H9 (cell line): ENCODE measurements at regions not wholly inside any gene's neighbourhood (a gene's known extent, or its start where the extent isn't known, plus 50 kb on each side); places are given as distances from the start of the nearest gene placed in this dataset.

ENCODE experiments used
- DNase-seq: peaks from one replicate; pipeline ENCODE4 v3.0.0-alpha.2; 2017
- H2AFZ ChIP-seq: one replicate; pipeline ENCODE4 v1.6.1; 2013; ENCODE audit warnings: mild to moderate bottlenecking, low read length, control low read depth, moderate library complexity
- H2AK5ac ChIP-seq: 2 replicates; pipeline ENCODE4 v1.6.1; 2013; ENCODE audit warnings: low read length, control low read depth, mixed read lengths; ENCODE audit not compliant: insufficient read length
- H2BK120ac ChIP-seq: one replicate; pipeline ENCODE4 v1.6.1; 2013; ENCODE audit warnings: low read depth, mild to moderate bottlenecking, low read length, control low read depth, inconsistent platforms; ENCODE audit not compliant: poor library complexity, severe bottlenecking
- H2BK12ac ChIP-seq: 2 replicates; pipeline ENCODE4 v1.6.1; 2013; ENCODE audit warnings: low read length, control low read depth, mixed read lengths, low read depth; ENCODE audit not compliant: insufficient read length
- H2BK15ac ChIP-seq: 2 replicates; pipeline ENCODE4 v1.6.1; 2013; ENCODE audit warnings: low read depth, low read length, control low read depth
- H2BK20ac ChIP-seq: one replicate; pipeline ENCODE4 v1.6.1; 2013; ENCODE audit warnings: low read depth, mild to moderate bottlenecking, low read length, control low read depth, inconsistent platforms; ENCODE audit not compliant: poor library complexity, severe bottlenecking
- H2BK5ac ChIP-seq: 2 replicates; pipeline ENCODE4 v1.6.1; 2013; ENCODE audit warnings: low read length, control low read depth, mixed read lengths; ENCODE audit not compliant: insufficient read length
- H3K14ac ChIP-seq: 2 replicates; pipeline ENCODE4 v1.6.1; 2013; ENCODE audit warnings: low read length, control low read depth; ENCODE audit not compliant: insufficient read depth
- H3K18ac ChIP-seq: 2 replicates; pipeline ENCODE4 v1.6.1; 2013; ENCODE audit warnings: low read depth, mild to moderate bottlenecking, mixed read lengths, low read length, control low read depth; ENCODE audit not compliant: insufficient read length
- H3K23ac ChIP-seq: 2 replicates; pipeline ENCODE4 v1.6.1; 2013; ENCODE audit warnings: low read length, control low read depth, mixed read lengths, low read depth; ENCODE audit not compliant: insufficient read length
- H3K23me2 ChIP-seq: 2 replicates; pipeline ENCODE4 v1.6.1; 2013; ENCODE audit warnings: low read depth, mild to moderate bottlenecking, mixed read lengths, low read length, control low read depth; ENCODE audit not compliant: insufficient read length, poor library complexity, severe bottlenecking
- H3K27ac ChIP-seq: 2 replicates; pipeline ENCODE4 v1.5.1; 2013; ENCODE audit warnings: low read length, control low read depth, mixed read lengths, low read depth; ENCODE audit not compliant: insufficient read length
- H3K27me3 ChIP-seq: 2 replicates; pipeline ENCODE4 v1.6.1; 2013; ENCODE audit warnings: low read length, control low read depth, inconsistent platforms; ENCODE audit not compliant: insufficient read depth
- H3K4ac ChIP-seq: 2 replicates; pipeline ENCODE4 v1.6.1; 2013; ENCODE audit warnings: low read depth, mild to moderate bottlenecking, control low read depth, inconsistent platforms, low read length, moderate library complexity
- H3K4me1 ChIP-seq: 2 replicates; pipeline ENCODE4 v1.6.1; 2013; ENCODE audit warnings: low read length, control low read depth, inconsistent platforms; ENCODE audit not compliant: insufficient read depth
- H3K4me2 ChIP-seq: 2 replicates; pipeline ENCODE4 v1.6.1; 2013; ENCODE audit warnings: low read length, control low read depth, mixed read lengths; ENCODE audit not compliant: insufficient read length, insufficient read depth
- H3K56ac ChIP-seq: 2 replicates; pipeline ENCODE4 v1.6.1; 2013; ENCODE audit warnings: low read depth, mild to moderate bottlenecking, mixed read lengths, low read length, control low read depth; ENCODE audit not compliant: insufficient read length
- H3K79me1 ChIP-seq: 2 replicates; pipeline ENCODE4 v1.6.1; 2013; ENCODE audit warnings: low read depth, mild to moderate bottlenecking, moderate library complexity, low read length, control low read depth, inconsistent platforms; ENCODE audit not compliant: insufficient read depth, poor library complexity, severe bottlenecking
- H3K79me2 ChIP-seq: 2 replicates; pipeline ENCODE4 v1.6.1; 2013; ENCODE audit warnings: low read length, control low read depth, inconsistent platforms; ENCODE audit not compliant: insufficient read depth
- H3K9ac ChIP-seq: 2 replicates; pipeline ENCODE4 v1.6.1; 2013; ENCODE audit warnings: low read length, control low read depth, mixed read lengths; ENCODE audit not compliant: insufficient read length; ENCODE audit errors: extremely low read depth
- H3K9me3 ChIP-seq: one replicate; pipeline ENCODE4 v1.6.1; 2013; ENCODE audit warnings: low read depth, low read length, inconsistent platforms; ENCODE audit not compliant: control insufficient read depth
- H3T11ph ChIP-seq: one replicate; pipeline ENCODE4 v1.6.1; 2013; ENCODE audit warnings: mild to moderate bottlenecking, low read length, control low read depth, inconsistent platforms
- H4K20me1 ChIP-seq: one replicate; pipeline ENCODE4 v1.6.1; 2013; ENCODE audit not compliant: control insufficient read depth, insufficient read length, insufficient read depth
- H4K5ac ChIP-seq: 2 replicates; pipeline ENCODE4 v1.6.1; 2013; ENCODE audit warnings: low read depth, mild to moderate bottlenecking, mixed read lengths, low read length, control low read depth; ENCODE audit not compliant: insufficient read length
- H4K8ac ChIP-seq: replicated peaks from 2 replicates; pipeline ENCODE4 v1.6.1; 2013; ENCODE audit warnings: low read length, control low read depth, mixed read lengths, low read depth; ENCODE audit not compliant: insufficient read length
- H4K91ac ChIP-seq: 2 replicates; pipeline ENCODE4 v1.6.1; 2013; ENCODE audit warnings: low read depth, mild to moderate bottlenecking, moderate library complexity, mixed read lengths, low read length, control low read depth; ENCODE audit not compliant: insufficient read length
- H3K27ac Mint-ChIP-seq, 3 experiments: 2 replicates in 2 of 3; 3 replicates in 1 of 3; pipeline ENCODE4 v1.8.0; 2020 to 2021; ENCODE audit warnings: mixed read lengths in 3 of 3, mild to moderate bottlenecking in 1 of 3, moderate library complexity in 1 of 3
- H3K27me3 Mint-ChIP-seq: 2 replicates; pipeline ENCODE4 v1.8.0; 2021; ENCODE audit warnings: low read depth, mild to moderate bottlenecking, moderate library complexity, mixed read lengths
- H3K36me3 Mint-ChIP-seq, 3 experiments: 2 replicates in 2 of 3; 3 replicates in 1 of 3; pipeline ENCODE4 v1.8.0; 2020 to 2021; ENCODE audit warnings: low read depth in 3 of 3, mixed read lengths in 3 of 3; ENCODE audit not compliant: insufficient read depth in 1 of 3
- H3K4me1 Mint-ChIP-seq, 2 experiments: 2 replicates each; pipeline ENCODE4 v1.8.0; 2020; ENCODE audit warnings: mixed read lengths in 2 of 2
- H3K4me3 Mint-ChIP-seq, 2 experiments: 2 replicates in 1 of 2; 3 replicates in 1 of 2; pipeline ENCODE4 v1.8.0; 2020 to 2021; ENCODE audit warnings: mild to moderate bottlenecking in 2 of 2, mixed read lengths in 2 of 2, moderate library complexity in 1 of 2
- H3K9me3 Mint-ChIP-seq, 2 experiments: 2 replicates in 1 of 2; 3 replicates in 1 of 2; pipeline ENCODE4 v1.8.0; 2020; ENCODE audit warnings: mild to moderate bottlenecking in 2 of 2, mixed read lengths in 2 of 2, moderate library complexity in 1 of 2
- CTCF ChIP-seq: fragments of 200-600 bp; sonication (generic); conservative IDR thresholded peaks from 3 replicates; pipeline ENCODE4 v1.8.0; 2021; ENCODE audit warnings: antibody characterized with exemption, mild to moderate bottlenecking
- WGBS: extraction: QIAGEN DNeasy Blood & Tissue Kit; methylation state at CpG from one replicate; pipeline ENCODE4 v1.1.7; 2013; ENCODE audit warnings: missing lambda C conversion rate, low lambda C conversion rate, mixed read lengths; ENCODE audit not compliant: insufficient read length; ENCODE audit errors: extremely low coverage; 5-methylcytosine and 5-hydroxymethylcytosine counted together

- H3K9ac ChIP-seq, result no peak overlapping the region
- H3K79me2 ChIP-seq, result no peaks in the 10 kb centered on the region
- H3K9me3 ChIP-seq, result no peaks in the 10 kb centered on the region
- no peak overlapping the region for H2BK20ac ChIP-seq
- no peaks in the 10 kb centered on the region for H3K27me3 ChIP-seq
- no peak overlapping the region for H3K4me2 ChIP-seq
- no peaks in the 10 kb centered on the region for H4K20me1 ChIP-seq
- no peak overlapping the region for H3K18ac ChIP-seq
- H2BK15ac ChIP-seq, result no peak overlapping the region
- no peak overlapping the region for H3K23ac ChIP-seq
- H3K4me3 Mint-ChIP-seq, result no peak overlapping the region
- no peak overlapping the region for H2BK12ac ChIP-seq
- H3K4me1 Mint-ChIP-seq, result peaks cover 4 to 5% of the 10 kb centered on the region in 2 experiments
- no peaks in the 10 kb centered on the region for H3K23me2 ChIP-seq
- H3K9me3 Mint-ChIP-seq, result no peaks in the 10 kb centered on the region
- no peaks in the 10 kb centered on the region; the same call in 1 of the 2 replicates for H3K27me3 Mint-ChIP-seq
- no peak overlapping the region for H3T11ph ChIP-seq
- H3K56ac ChIP-seq, result no peak overlapping the region
- no peak overlapping the region for H3K4ac ChIP-seq
- no peak overlapping the region for H2AK5ac ChIP-seq
- no peak overlapping the region for H4K91ac ChIP-seq
- no peak overlapping the region for H2BK120ac ChIP-seq
- WGBS, result no CpG with 5 or more reads among the region's 5 CpGs
- H3K27ac ChIP-seq, result no peak overlapping the region
- H3K4me1 ChIP-seq, result no peaks in the 10 kb centered on the region
- DNase-seq, result no peak
- no peaks in the 10 kb centered on the region for H3K36me3 Mint-ChIP-seq
- no peak overlapping the region for H4K8ac ChIP-seq
- H4K5ac ChIP-seq, result no peak overlapping the region
- no peaks in the 10 kb centered on the region for H3K79me1 ChIP-seq
- TF ChIP-seq CTCF, result no peak
- no peak overlapping the region for H2AFZ ChIP-seq
- no peak overlapping the region for H2BK5ac ChIP-seq
- H3K14ac ChIP-seq, result no peak overlapping the region
- no peak overlapping the region for H3K27ac Mint-ChIP-seq
These were observed 68.1 kb upstream of the GRAMD2B start for GRCh38 chr5:126354858-126355731.
